ENCODE measurements at regions not wholly inside any gene's neighbourhood (a gene's known extent, or its start where the extent isn't known, plus 50 kb on each side); places are given as distances from the start of the nearest gene placed in this dataset.

DNA sequence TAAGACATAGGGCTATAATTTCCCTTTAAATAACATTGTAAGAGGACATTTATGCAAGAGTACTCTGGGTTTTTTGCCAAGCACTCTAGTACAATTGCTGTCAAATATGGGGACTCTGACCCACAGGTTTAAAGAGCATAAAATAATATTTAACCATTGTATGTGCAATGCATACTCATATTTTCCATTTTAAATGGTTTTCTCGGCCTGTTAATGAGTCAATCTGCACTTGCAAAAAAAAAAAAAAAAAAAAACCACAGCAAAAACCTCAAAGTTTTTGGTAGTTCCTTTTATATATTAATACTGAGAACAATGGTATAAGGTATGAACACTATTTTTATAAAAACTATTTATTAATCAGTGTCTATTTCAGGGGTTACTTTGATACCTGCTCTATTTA lies 304.0 kb upstream of the CBLB start:
- Histone ChIP-seq H3K4me1 (ENCODE audit: insufficient read depth, low read length, severe bottlenecking) (peaks cover 11% of the 10 kb centered on the region), H3K9me3 (ENCODE audit: low read length) (no peaks in the 10 kb centered on the region), H3K79me2 (ENCODE audit: insufficient read depth, low read length) (no peaks in the 10 kb centered on the region), H3K9me2 (ENCODE audit: low read depth, low read length) (no peaks in the 10 kb centered on the region), H3K9ac (ENCODE audit: low read length) (no peak overlapping the region), H3K27ac (ENCODE audit: low read depth, low read length, poor library complexity, severe bottlenecking) (no peak overlapping the region), H3K4me3 (ENCODE audit: low read depth, low read length, poor library complexity, severe bottlenecking) (no peak overlapping the region), H4K20me1 (ENCODE audit: insufficient read depth, low read length) (no peaks in the 10 kb centered on the region), H2AFZ (ENCODE audit: low read length) (no peak overlapping the region), H3K4me2 (ENCODE audit: low read length) (no peak overlapping the region), H3F3A (ENCODE audit: insufficient read depth, low read length) (no peaks in the 10 kb centered on the region), H3K27me3 (ENCODE audit: insufficient read depth, low read length) (no peaks in the 10 kb centered on the region), H3K36me3 (ENCODE audit: insufficient read depth, low read length) (no peaks in the 10 kb centered on the region)
- no peak for TF ChIP-seq EZH2 (IDR thresholded peaks at IDR 0.05; ENCODE audit: borderline replicate concordance, low read length)

DNA sequence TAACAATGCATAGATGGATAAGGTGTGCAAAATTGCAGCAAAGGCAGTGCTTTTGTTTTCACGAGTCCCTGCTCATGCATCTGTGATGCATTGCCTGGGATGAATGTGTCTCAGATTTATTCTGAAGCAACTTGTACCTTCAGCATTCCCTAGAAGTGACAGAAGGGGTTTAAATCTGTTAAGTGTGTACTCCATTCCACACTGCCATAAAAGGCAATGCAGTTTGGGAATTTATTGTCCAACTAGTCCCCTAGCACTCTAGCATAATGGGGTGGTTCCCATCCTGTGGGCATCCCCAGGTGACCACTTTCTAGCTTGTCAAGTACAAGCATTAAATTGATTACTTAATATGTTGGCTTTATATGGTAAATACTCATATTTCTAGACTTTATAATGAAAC lies 306.5 kb upstream of the CBLB start:
- H3K9ac ChIP-seq (ENCODE audit: low read length): no peak overlapping the region
- H3K4me2 ChIP-seq (ENCODE audit: low read length): no peak overlapping the region
- H3K9me2 ChIP-seq (ENCODE audit: low read depth, low read length): no peaks in the 10 kb centered on the region
- H3F3A ChIP-seq (ENCODE audit: insufficient read depth, low read length): no peaks in the 10 kb centered on the region
- H3K4me1 ChIP-seq (ENCODE audit: insufficient read depth, low read length, severe bottlenecking): peaks cover 11% of the 10 kb centered on the region
- H3K27me3 ChIP-seq (ENCODE audit: insufficient read depth, low read length): no peaks in the 10 kb centered on the region
- no peak overlapping the region for H2AFZ ChIP-seq (ENCODE audit: low read length)
- H3K9me3 ChIP-seq (ENCODE audit: low read length): no peaks in the 10 kb centered on the region
- H3K36me3 ChIP-seq (ENCODE audit: insufficient read depth, low read length): no peaks in the 10 kb centered on the region
- H3K79me2 ChIP-seq (ENCODE audit: insufficient read depth, low read length): no peaks in the 10 kb centered on the region
- no peaks in the 10 kb centered on the region for H4K20me1 ChIP-seq (ENCODE audit: insufficient read depth, low read length)
- no peak overlapping the region for H3K27ac ChIP-seq (ENCODE audit: low read depth, low read length, poor library complexity, severe bottlenecking)
- TF ChIP-seq, protein P1, sequence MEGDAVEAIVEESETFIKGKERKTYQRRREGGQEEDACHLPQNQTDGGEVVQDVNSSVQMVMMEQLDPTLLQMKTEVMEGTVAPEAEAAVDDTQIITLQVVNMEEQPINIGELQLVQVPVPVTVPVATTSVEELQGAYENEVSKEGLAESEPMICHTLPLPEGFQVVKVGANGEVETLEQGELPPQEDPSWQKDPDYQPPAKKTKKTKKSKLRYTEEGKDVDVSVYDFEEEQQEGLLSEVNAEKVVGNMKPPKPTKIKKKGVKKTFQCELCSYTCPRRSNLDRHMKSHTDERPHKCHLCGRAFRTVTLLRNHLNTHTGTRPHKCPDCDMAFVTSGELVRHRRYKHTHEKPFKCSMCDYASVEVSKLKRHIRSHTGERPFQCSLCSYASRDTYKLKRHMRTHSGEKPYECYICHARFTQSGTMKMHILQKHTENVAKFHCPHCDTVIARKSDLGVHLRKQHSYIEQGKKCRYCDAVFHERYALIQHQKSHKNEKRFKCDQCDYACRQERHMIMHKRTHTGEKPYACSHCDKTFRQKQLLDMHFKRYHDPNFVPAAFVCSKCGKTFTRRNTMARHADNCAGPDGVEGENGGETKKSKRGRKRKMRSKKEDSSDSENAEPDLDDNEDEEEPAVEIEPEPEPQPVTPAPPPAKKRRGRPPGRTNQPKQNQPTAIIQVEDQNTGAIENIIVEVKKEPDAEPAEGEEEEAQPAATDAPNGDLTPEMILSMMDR (IDR thresholded peaks at IDR 0.05; ENCODE audit: low read length): no peak
- TF ChIP-seq EZH2 (IDR thresholded peaks at IDR 0.05; ENCODE audit: borderline replicate concordance, low read length): no peak
- H3K4me3 ChIP-seq (ENCODE audit: low read depth, low read length, poor library complexity, severe bottlenecking): no peak overlapping the region

DNA sequence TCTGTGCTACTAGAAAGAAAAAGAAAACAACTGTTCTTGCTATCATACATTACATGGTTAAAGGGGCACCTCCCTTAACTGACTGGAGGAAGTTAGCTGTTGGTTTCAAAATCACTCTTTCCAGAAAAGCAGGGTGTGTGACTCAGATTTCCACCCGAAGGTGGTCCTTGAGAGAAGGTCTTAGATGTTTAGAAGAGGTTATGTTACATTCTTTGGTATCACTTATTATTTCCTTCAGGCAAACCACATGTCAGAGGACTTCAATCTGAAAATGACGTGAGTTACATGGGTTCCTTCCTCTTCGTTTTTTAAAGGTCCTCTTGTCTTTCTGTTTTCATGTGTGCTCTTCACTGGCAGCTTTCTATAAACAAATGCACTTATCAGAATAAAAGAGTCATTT lies 307.9 kb upstream of the CBLB start:
- Histone ChIP-seq H3K4me3 (ENCODE audit: low read depth, low read length, poor library complexity, severe bottlenecking) (peak overlapping the region; percentile 17), H3K9me2 (ENCODE audit: low read depth, low read length) (no peaks in the 10 kb centered on the region), H3K36me3 (ENCODE audit: insufficient read depth, low read length) (no peaks in the 10 kb centered on the region), H3K4me1 (ENCODE audit: insufficient read depth, low read length, severe bottlenecking) (peaks cover 11% of the 10 kb centered on the region), H3K79me2 (ENCODE audit: insufficient read depth, low read length) (no peaks in the 10 kb centered on the region), H3K27ac (ENCODE audit: low read depth, low read length, poor library complexity, severe bottlenecking) (no peak overlapping the region), H4K20me1 (ENCODE audit: insufficient read depth, low read length) (no peaks in the 10 kb centered on the region), H3F3A (ENCODE audit: insufficient read depth, low read length) (no peaks in the 10 kb centered on the region), H3K4me2 (ENCODE audit: low read length) (peak overlapping the region; percentile 47), H3K9ac (ENCODE audit: low read length) (no peak overlapping the region), H2AFZ (ENCODE audit: low read length) (peak overlapping the region; percentile 76), H3K27me3 (ENCODE audit: insufficient read depth, low read length) (no peaks in the 10 kb centered on the region), H3K9me3 (ENCODE audit: low read length) (no peaks in the 10 kb centered on the region)
- TF ChIP-seq EZH2 (IDR thresholded peaks at IDR 0.05; ENCODE audit: borderline replicate concordance, low read length): no peak
- TF ChIP-seq, protein P1 (IDR thresholded peaks at IDR 0.05; ENCODE audit: low read length): no peak

DNA sequence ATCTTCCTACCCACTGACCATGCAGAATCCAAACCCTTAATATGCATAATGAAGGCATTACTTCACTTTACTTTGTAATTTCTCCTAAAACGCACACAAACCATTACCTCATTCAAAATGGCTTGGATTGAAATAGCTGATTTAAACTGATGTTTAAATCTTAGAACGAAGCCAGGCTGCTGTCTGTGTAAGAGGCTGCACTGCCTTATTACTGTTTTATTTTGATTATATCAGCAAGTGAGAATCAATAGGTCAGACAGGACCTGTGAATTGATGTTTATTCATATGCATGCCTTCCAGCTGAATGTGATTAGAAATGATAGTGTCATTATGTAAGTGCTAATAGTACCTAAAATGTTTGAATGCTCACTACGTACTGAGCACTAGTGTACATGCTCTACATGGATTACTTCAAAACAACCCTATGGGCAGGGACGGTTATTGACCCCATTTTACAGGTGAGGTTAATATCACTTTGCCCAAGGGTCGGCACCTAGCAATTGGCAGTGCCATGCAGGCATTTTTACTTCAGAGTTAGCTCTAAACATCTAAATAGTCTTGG lies 314.2 kb upstream of the CBLB start:
- H3F3A ChIP-seq (ENCODE audit: insufficient read depth, low read length): no peaks in the 10 kb centered on the region
- TF ChIP-seq, protein P1 (IDR thresholded peaks at IDR 0.05; ENCODE audit: low read length): no peak
- no peak for TF ChIP-seq EZH2 (IDR thresholded peaks at IDR 0.05; ENCODE audit: borderline replicate concordance, low read length)
- H3K79me2 ChIP-seq (ENCODE audit: insufficient read depth, low read length): no peaks in the 10 kb centered on the region
- no peak overlapping the region for H2AFZ ChIP-seq (ENCODE audit: low read length)
- peaks cover 4% of the 10 kb centered on the region for H3K4me1 ChIP-seq (ENCODE audit: insufficient read depth, low read length, severe bottlenecking)
- H3K4me2 ChIP-seq (ENCODE audit: low read length): no peak overlapping the region
- no peaks in the 10 kb centered on the region for H3K9me3 ChIP-seq (ENCODE audit: low read length)
- no peak overlapping the region for H3K27ac ChIP-seq (ENCODE audit: low read depth, low read length, poor library complexity, severe bottlenecking)
- no peaks in the 10 kb centered on the region for H3K36me3 ChIP-seq (ENCODE audit: insufficient read depth, low read length)
- H3K27me3 ChIP-seq (ENCODE audit: insufficient read depth, low read length): no peaks in the 10 kb centered on the region
- H3K4me3 ChIP-seq (ENCODE audit: low read depth, low read length, poor library complexity, severe bottlenecking): no peak overlapping the region
- H3K9me2 ChIP-seq (ENCODE audit: low read depth, low read length): no peaks in the 10 kb centered on the region
- H3K9ac ChIP-seq (ENCODE audit: low read length): no peak overlapping the region
- H4K20me1 ChIP-seq (ENCODE audit: insufficient read depth, low read length): no peaks in the 10 kb centered on the region

Measured in OCI-LY1 (cell line).